ENCODE measurements at regions not wholly inside any gene's neighbourhood (a gene's known extent, or its start where the extent isn't known, plus 50 kb on each side); places are given as distances from the start of the nearest gene placed in this dataset.
"Not testable (repeated sequence)": the region's sequence is repeated elsewhere in the genome, so short reads cannot be mapped to it uniquely, and the experiment has no call there.

GRCh38 chr1:8228253-8228652, 89.7 kb upstream of the SLC45A1 start:
- H3K27ac ChIP-seq = no peak overlapping the region
- no peak for TF ChIP-seq ZFX (IDR thresholded peaks at IDR 0.05)
- TF ChIP-seq CTCF (conservative IDR thresholded peaks at IDR 0.05) = no peak

GRCh38 chr1:8227674-8228073, 90.2 kb upstream of the SLC45A1 start:
- not testable (repeated sequence) for H3K27ac ChIP-seq

- TF ChIP-seq ZFX (IDR thresholded peaks at IDR 0.05) = no peak
- no peak for TF ChIP-seq CTCF (conservative IDR thresholded peaks at IDR 0.05)
- no peak overlapping the region for H3K27ac ChIP-seq
These were observed 91.2 kb upstream of the SLC45A1 start for GRCh38 chr1:8226747-8227146.

GRCh38 chr1:8226024-8226423, 91.9 kb upstream of the SLC45A1 start:
- H3K27ac ChIP-seq = not testable (repeated sequence)

- H3K27ac ChIP-seq = no peak overlapping the region
- TF ChIP-seq ZFX (IDR thresholded peaks at IDR 0.05) (no peak), CTCF (conservative IDR thresholded peaks at IDR 0.05) (no peak)
These were observed 94.4 kb upstream of the SLC45A1 start for GRCh38 chr1:8223526-8223925.

- no peak overlapping the region for H3K27ac ChIP-seq
- TF ChIP-seq CTCF (conservative IDR thresholded peaks at IDR 0.05) (no peak), ZFX (IDR thresholded peaks at IDR 0.05) (no peak)
These were observed 95.1 kb upstream of the SLC45A1 start for GRCh38 chr1:8222789-8223188.

GRCh38 chr1:8219530-8219929, 98.4 kb upstream of the SLC45A1 start:
- no peak overlapping the region for H3K27ac ChIP-seq
- no peak for TF ChIP-seq CTCF (conservative IDR thresholded peaks at IDR 0.05)
- no peak for TF ChIP-seq ZFX (IDR thresholded peaks at IDR 0.05)

GRCh38 chr1:8218351-8219092, 99.4 kb upstream of the SLC45A1 start:
- H3K27ac ChIP-seq = no peak overlapping the region
- TF ChIP-seq CTCF (conservative IDR thresholded peaks at IDR 0.05) (no peak), ZFX (IDR thresholded peaks at IDR 0.05) (no peak)
